Coronary artery (tissue), 2 donors: ENCODE measurements at regions not wholly inside any gene's neighbourhood (a gene's known extent, or its start where the extent isn't known, plus 50 kb on each side); places are given as distances from the start of the nearest gene placed in this dataset.

Experiments used
- DNase-seq: peaks from one replicate; pipeline ENCODE4 v3.0.0-alpha.2; 2017; ENCODE audit warnings: low spot score
- H3K27ac ChIP-seq, 2 donors: fragments of 200-600 bp; sonication (generic); one replicate each; pipeline ENCODE4 v1.5.1; 2016 to 2019
- H3K4me3 ChIP-seq: fragments of 200-600 bp; sonication (generic); 2 replicates; pipeline ENCODE4 v1.5.1; 2016; ENCODE audit warnings: mild to moderate bottlenecking, moderate library complexity
- TF ChIP-seq, protein P1 (sequence below): fragments of 200-600 bp; sonication (generic); IDR thresholded peaks from one replicate; pipeline ENCODE4 v1.5.1; 2019; ENCODE audit warnings: antibody characterized with exemption

DNA sequence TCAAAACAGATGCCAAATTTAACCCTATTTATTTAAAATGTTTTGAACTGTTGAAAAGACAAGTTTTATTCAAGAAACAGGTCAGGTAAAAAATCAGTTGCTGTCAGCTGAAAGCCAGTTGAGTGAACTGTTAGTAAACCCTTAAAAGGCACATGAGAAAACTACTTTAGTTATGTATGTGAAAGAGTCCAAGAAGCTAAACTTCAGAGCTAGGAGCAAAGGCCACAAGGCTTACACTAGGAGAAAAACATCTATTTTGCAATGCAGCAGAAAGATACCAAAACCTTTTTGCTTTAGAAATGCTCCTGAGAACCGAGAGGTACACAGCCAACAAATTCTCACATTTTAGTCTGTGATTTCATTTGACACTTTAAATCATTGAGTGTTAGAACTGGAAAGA, 375.2 kb downstream of the FSCB start:
- no peak for DNase-seq
- H3K27ac ChIP-seq: no peak overlapping the region
- TF ChIP-seq, protein P1, sequence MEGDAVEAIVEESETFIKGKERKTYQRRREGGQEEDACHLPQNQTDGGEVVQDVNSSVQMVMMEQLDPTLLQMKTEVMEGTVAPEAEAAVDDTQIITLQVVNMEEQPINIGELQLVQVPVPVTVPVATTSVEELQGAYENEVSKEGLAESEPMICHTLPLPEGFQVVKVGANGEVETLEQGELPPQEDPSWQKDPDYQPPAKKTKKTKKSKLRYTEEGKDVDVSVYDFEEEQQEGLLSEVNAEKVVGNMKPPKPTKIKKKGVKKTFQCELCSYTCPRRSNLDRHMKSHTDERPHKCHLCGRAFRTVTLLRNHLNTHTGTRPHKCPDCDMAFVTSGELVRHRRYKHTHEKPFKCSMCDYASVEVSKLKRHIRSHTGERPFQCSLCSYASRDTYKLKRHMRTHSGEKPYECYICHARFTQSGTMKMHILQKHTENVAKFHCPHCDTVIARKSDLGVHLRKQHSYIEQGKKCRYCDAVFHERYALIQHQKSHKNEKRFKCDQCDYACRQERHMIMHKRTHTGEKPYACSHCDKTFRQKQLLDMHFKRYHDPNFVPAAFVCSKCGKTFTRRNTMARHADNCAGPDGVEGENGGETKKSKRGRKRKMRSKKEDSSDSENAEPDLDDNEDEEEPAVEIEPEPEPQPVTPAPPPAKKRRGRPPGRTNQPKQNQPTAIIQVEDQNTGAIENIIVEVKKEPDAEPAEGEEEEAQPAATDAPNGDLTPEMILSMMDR: no peak
- H3K4me3 ChIP-seq: no peak overlapping the region

DNA sequence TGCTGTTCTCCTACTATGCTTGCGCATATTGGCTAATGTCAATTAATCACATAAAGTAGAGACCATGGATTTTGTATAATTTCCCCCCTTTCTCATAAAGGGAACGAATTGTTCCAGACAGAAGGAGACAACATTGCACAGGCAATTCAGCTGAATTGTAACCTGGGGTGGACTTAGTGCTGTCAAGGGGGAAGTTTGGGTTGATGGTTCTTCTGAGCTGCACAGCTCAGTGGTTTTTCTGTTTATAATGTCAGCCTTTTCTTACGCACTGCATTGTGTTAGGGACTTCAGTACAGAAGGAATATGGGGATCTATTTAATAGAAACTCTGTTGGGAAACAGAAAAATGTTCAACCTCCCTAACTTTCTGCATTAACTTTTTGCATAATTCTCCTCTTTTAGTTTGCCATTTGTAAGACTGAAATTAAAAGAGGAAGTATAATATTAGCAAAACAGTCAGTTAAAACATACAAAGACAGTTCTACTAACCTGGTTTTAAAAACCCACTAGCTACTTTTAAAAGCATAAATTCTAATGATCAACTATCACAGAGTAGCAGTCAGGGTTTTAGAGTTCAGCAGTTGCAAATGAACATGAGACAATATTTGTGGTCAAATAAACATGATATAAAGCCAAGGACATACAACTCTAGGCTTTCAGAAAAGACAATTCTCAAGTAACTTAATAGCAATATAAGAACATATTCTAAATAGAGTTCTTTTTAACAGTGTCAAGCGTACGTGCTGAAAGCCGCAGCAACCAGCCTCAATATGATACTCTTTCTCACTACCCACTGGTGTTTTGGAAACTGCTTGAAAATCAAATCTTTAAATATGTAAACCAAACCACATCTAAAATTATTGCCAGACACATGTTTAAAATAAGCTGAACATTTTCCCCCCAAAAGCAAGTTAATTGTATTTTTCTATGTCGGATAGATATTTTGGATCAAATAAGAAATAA, 393.0 kb downstream of the FSCB start:
- Histone ChIP-seq H3K27ac (no peak overlapping the region), H3K4me3 (no peak overlapping the region)
- TF ChIP-seq, protein P1: no peak
- DNase-seq: no peak

DNA sequence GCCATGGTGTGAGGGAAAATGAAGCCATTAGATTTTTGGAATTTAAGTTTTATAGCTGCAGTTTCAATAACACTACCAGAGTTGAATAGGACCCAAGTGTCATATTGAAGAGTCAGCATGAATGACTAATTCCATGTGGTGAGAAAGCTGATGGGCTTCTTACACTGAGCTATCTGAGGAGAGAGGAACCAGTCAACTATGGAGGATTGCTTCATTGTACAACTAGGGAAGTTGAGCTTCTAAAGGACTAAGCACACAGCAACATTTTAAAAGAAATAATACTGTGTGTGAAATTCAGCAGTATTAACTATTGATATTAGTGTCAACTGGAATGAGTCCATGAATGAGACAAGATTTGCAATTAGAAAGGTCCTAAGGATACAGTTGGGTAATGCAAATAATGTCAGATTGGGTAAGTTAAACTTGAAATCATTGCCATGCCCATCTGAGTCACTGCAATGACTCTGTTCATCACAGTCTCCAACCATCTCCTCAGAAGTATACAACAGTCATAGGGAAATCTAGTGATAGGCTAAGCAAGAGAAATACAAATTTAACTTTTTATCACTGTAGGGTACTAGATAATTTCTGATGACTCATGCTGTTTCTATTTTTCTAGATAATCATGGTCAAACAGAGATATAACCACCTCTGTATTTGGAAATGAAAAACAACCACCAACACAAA, 394.2 kb downstream of the FSCB start:
- TF ChIP-seq, protein P1: no peak
- Histone ChIP-seq H3K4me3 (no peak overlapping the region), H3K27ac (no peak overlapping the region)
- no peak for DNase-seq

DNA sequence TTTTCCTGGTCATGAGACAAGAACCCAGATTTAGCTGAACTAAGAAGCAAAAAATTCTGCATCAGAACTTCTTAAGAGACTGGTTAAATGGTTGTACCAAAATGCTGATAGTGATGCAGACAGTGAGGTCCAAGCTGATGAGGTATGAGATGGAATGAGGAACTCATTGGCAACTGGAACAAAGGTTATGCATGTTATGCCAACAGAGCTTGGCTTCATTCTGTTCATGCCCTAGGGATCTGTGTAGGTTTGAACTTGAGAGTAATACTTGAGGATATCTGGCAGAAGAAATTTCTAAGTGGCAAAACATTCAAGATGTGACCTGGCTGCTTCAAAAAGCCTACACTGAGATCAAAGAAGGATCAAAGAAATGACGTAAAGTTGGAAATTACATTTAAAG, 398.0 kb downstream of the FSCB start:
- TF ChIP-seq, protein P1: no peak
- no peak overlapping the region for H3K27ac ChIP-seq
- H3K4me3 ChIP-seq: no peak overlapping the region
- DNase-seq: no peak

DNA sequence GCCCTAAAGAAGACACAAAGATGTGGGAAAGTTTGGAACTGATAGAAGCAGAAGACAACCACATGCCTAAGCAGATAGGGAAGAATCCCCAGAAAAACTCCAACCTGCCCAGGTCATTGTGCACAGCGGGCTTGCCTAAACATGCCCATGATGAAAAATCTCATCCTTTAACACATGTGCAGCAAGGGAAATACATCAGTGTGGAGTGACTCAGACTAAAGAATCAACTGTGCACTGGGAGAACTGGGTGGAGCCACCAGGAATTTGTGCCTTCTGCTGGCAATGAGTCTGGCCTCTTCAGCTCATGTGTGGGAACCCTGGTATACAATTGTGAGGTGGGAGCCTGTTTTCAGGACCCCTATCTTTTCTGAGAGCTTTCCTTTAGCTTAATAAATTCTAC, 398.5 kb downstream of the FSCB start:
- H3K27ac ChIP-seq: no peak overlapping the region
- DNase-seq: no peak

DNA sequence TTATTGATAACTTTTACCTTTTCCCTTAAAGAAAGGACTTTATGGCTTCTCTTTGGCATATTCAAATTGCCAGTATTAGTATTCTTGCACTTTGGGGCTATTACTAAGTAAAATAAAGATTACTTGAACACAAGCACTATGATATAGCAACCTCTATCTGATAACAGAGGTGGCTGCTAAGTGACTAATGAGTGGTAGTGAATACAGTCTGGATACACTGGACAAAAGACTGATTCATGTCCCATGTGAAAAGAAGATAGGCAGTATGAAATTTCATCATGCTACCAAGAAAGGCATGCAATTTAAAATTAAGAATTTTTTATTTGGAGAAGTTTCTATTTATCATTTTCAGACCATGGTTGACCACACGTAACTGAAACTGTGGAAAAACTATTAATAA, 399.9 kb downstream of the FSCB start:
- Histone ChIP-seq H3K4me3 (no peak overlapping the region), H3K27ac (no peak overlapping the region)
- DNase-seq: no peak
- TF ChIP-seq, protein P1: no peak

More for the DNA sequence above, 398.5 kb downstream of the FSCB start:
- TF ChIP-seq, protein P1: no peak
- no peak overlapping the region for H3K4me3 ChIP-seq
